ENCODE measurements at regions not wholly inside any gene's neighbourhood (a gene's known extent, or its start where the extent isn't known, plus 50 kb on each side); places are given as distances from the start of the nearest gene placed in this dataset.

- TF ChIP-seq ZNF274 (IDR thresholded peaks at IDR 0.05; ENCODE audit: low read depth, low read length) (no peak), YY1 (IDR thresholded peaks at IDR 0.05; ENCODE audit: insufficient read depth, insufficient read length) (no peak)
These were observed 302.6 kb downstream of the SPRY2 start for GRCh38 chr13:80038371-80038770.
